CD4-positive, alpha-beta T cell (primary cell): ENCODE measurements at regions not wholly inside any gene's neighbourhood (a gene's known extent, or its start where the extent isn't known, plus 50 kb on each side); places are given as distances from the start of the nearest gene placed in this dataset.

Source experiments
- ATAC-seq: fragments of 200-7000 bp; cut with Tn5 transposase; one replicate; pipeline ENCODE4 v1.10.0; 2022; ENCODE audit warnings: mild to moderate bottlenecking; ENCODE audit not compliant: poor library complexity
- CTCF ChIA-PET: fragments of 350-600 bp; sonication (Branson Sonifier 250); formaldehyde crosslinking; loops from one replicate; lab custom pipeline; 2021; ENCODE audit warnings: antibody characterized with exemption, inconsistent platforms; lab: Charles Lee
- POLR2A ChIA-PET: fragments of 350-600 bp; sonication (Branson Sonifier 250); formaldehyde crosslinking; loops from one replicate; lab custom pipeline; 2021; ENCODE audit warnings: antibody characterized with exemption, inconsistent platforms; lab: Charles Lee
- DNase-seq, 14 experiments: peaks; one replicate each; pipeline ENCODE4 v3.0.0-alpha.2; 2013 to 2020; ENCODE audit warnings: mixed read lengths in 2 of 14
- H3K27ac ChIP-seq, 2 donors: one replicate each; pipeline versions ENCODE4 v1.5.1 to v1.7.0; 2013; ENCODE audit warnings: low read length in 2 of 2, low read depth in 1 of 2, mild to moderate bottlenecking in 1 of 2
- H3K27me3 ChIP-seq, 2 experiments: 1 replicate in 1 of 2; 2 replicates in 1 of 2; pipeline versions ENCODE4 v1.6.1 to v1.7.0; 2013; ENCODE audit warnings: low read length in 2 of 2, control low read depth in 1 of 2, mild to moderate bottlenecking in 1 of 2, moderate library complexity in 1 of 2; ENCODE audit not compliant: insufficient read depth in 2 of 2, control insufficient read depth in 1 of 2
- H3K36me3 ChIP-seq: one replicate; pipeline ENCODE4 v1.6.1; 2013; ENCODE audit warnings: low read length, control low read depth; ENCODE audit not compliant: insufficient read depth
- H3K4me1 ChIP-seq: one replicate; pipeline ENCODE4 v1.6.1; 2013; ENCODE audit warnings: low read length, control low read depth; ENCODE audit not compliant: insufficient read depth
- H3K4me3 ChIP-seq: one replicate; pipeline ENCODE4 v1.5.1; 2013; ENCODE audit warnings: mild to moderate bottlenecking, low read length, moderate library complexity
- H3K9me3 ChIP-seq, 2 experiments: 1 replicate in 1 of 2; 2 replicates in 1 of 2; pipeline versions ENCODE4 v1.6.1 to v1.7.0; 2013; ENCODE audit warnings: low read length in 2 of 2, mild to moderate bottlenecking in 2 of 2, control low read depth in 1 of 2, moderate library complexity in 1 of 2; ENCODE audit not compliant: control insufficient read depth in 1 of 2, insufficient read depth in 1 of 2
- H3K27ac Mint-ChIP-seq: one replicate; pipeline ENCODE4 v1.8.0; 2020; ENCODE audit warnings: mixed read lengths
- H3K27me3 Mint-ChIP-seq: one replicate; pipeline ENCODE4 v1.8.0; 2021; ENCODE audit warnings: mixed read lengths
- H3K36me3 Mint-ChIP-seq: one replicate; pipeline ENCODE4 v1.8.0; 2021; ENCODE audit warnings: low read depth, mixed read lengths
- H3K4me1 Mint-ChIP-seq: one replicate; pipeline ENCODE4 v1.8.0; 2021; ENCODE audit warnings: low read depth, mixed read lengths
- H3K4me3 Mint-ChIP-seq: one replicate; pipeline ENCODE4 v1.8.0; 2020; ENCODE audit warnings: mild to moderate bottlenecking, mixed read lengths
- H3K9me3 Mint-ChIP-seq: one replicate; pipeline ENCODE4 v1.8.0; 2020; ENCODE audit warnings: mixed read lengths
- CTCF ChIP-seq: fragments of 200-600 bp; IDR thresholded peaks from one replicate; pipeline ENCODE4 v1.8.0; 2022; ENCODE audit warnings: antibody characterized with exemption, mild to moderate bottlenecking
- intact Hi-C, 2 experiments: fragments of 100-400 bp; cut with DNase I in 1 of 2; cut with micrococcal nuclease in 1 of 2; formaldehyde crosslinking; loops; one replicate each; pipeline versions ENCODE4 v1.15.1 to v1.9.0; 2023 to 2025; cut with DNase I, micrococcal nuclease

DNA sequence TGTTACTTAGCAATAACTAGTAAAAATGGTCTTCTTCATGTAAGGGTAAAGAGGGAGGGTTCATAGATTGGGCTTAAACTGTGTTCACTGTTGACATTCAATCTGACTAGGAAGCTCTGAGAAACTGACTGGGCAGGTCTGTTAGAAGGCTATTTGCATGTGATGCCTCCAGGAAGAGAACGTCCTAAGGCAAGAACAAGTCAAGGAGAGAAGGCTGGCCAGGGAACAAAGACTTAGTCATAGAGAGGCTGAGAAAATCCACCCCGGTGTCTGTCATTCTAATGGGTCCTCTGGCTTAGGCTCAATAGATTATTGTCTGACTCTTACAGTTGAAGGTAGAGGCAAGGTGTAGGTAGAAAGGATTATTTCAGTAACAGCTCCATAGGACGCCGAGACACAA lies 50.3 kb upstream of the CD44 start:
- Histone ChIP-seq H3K36me3 (no peaks in the 10 kb centered on the region), H3K4me3 (no peak overlapping the region), H3K27ac (no peak overlapping the region), H3K27me3 (no peaks in the 10 kb centered on the region), H3K4me1 (peaks cover 49% of the 10 kb centered on the region), H3K9me3 (no peaks in the 10 kb centered on the region)
- DNase-seq (no peak), ATAC-seq (no peak)
- Mint-ChIP-seq H3K4me1 (peaks cover 91% of the 10 kb centered on the region), H3K27ac (peak overlapping the region; percentile 69), H3K36me3 (no peaks in the 10 kb centered on the region), H3K9me3 (no peaks in the 10 kb centered on the region), H3K27me3 (no peaks in the 10 kb centered on the region), H3K4me3 (no peak overlapping the region)
- ChIA-PET CTCF (interaction anchor here (0.9 kb wide), 1 partner anchor 10 kb away, joined by 3 read pairs; no protein-coding TSS in a partner anchor), POLR2A (interaction anchor here (0.7 kb wide), 1 partner anchor 89 kb away, joined by 3 read pairs; no protein-coding TSS in a partner anchor)
- TF ChIP-seq CTCF, result no peak
- intact Hi-C loops, result loop anchor here in 1 of 2 experiments (2.0 to 5.0 kb wide), 4 partner anchors 48 to 299 kb away; no protein-coding TSS in a partner anchor
